NCI-H446 treated with DMSO at 0.1 percent for 48 hours (cell line): ENCODE measurements at regions not wholly inside any gene's neighbourhood (a gene's known extent, or its start where the extent isn't known, plus 50 kb on each side); places are given as distances from the start of the nearest gene placed in this dataset.

Experiments used
- DNase-seq: peaks from one replicate; lab custom pipeline; 2025; lab: John Stamatoyannopoulos, UW

DNA sequence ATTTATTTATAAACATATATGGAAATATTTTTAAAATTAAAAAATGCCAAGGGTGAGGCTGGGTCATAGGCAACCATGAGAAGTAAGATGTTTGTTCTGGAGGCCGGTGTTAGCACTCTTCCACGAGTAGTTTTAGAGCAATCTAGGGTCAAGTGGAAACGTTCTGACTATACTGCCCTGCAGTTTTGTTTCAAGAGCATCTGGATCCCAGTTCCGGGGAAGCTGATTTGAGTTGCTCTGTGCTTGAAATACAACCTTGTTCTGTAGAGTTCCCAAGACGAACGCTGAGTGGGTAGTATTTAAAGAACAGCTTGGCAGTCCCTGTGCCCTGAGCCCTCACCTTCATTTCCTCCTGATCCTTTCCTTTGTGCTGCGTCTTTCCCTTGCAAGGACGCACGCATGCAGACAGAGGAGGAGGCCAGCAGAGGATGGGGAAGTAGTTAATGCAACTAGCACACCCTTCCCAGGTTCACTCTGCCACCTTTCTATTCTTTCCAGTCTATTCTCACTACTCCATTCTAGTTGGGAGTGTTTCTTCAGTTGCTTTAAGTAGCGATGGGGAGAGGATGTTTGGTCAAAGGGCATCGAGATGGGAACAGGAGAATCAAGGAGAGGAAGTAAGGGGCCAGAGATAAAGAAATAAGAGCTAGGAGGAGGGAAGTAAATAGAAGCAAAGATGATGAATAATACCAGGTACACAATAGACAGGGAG, 68.3 kb upstream of the ZSWIM6 start:
- DNase-seq, result no peak

GRCh38 chr5:61264273-61264661, 67.8 kb upstream of the ZSWIM6 start:
- no peak for DNase-seq

DNA sequence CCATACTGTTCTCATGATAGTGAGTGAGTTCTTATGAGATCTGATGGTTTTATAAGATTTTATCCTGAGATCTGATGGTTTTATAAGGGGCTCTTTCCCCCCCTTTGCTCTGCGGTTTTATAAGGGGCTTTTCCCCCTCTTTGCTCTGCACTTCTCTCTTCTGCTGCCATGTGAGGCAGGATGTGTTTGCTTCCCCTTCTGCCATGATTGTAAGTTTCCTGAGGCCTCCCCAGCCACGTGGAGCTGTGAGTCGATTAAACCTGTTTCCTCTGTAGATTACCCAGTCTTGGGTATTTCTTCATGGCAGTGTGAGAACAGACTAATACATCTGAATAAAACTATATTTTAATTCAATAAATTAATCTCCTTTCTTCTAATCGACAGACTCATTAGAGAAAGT, 64.9 kb upstream of the ZSWIM6 start:
- DNase-seq, result no peak

GRCh38 chr5:61268871-61269270, 63.2 kb upstream of the ZSWIM6 start:
- no peak for DNase-seq

DNA sequence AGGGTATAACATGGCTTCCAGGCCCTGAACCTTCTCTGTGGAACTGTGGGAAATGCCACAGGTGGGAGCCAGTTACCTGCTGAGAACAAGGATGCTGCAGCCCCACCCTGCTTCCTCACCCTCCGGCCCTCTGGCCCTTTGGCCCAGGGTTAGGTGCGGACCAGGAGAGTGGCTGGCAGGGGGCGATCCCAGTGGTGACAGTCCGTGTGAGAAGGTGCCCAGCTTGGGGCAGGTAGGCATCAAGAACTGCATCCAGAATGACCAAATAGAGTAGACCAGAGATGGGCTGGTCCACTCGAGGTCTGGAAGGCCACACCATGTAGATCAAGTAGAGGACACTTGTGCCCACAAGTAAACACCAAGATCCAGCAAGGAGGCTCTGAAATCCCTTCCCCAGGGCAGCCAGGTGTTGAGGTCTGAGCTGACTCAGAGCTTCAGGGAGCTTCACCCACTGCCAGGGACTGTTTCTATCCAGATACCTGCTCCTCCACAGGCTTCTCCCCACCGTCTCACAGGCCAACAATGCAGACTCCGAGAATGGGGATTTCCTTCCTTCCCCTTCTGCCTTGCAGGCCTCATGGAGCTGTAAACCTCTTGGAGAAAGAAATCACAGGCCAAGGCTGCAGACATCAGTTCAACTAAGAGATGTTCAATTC, 61.4 kb upstream of the ZSWIM6 start:
- DNase-seq, result no peak

GRCh38 chr5:61272688-61273087, 59.4 kb upstream of the ZSWIM6 start:
- no peak for DNase-seq

DNA sequence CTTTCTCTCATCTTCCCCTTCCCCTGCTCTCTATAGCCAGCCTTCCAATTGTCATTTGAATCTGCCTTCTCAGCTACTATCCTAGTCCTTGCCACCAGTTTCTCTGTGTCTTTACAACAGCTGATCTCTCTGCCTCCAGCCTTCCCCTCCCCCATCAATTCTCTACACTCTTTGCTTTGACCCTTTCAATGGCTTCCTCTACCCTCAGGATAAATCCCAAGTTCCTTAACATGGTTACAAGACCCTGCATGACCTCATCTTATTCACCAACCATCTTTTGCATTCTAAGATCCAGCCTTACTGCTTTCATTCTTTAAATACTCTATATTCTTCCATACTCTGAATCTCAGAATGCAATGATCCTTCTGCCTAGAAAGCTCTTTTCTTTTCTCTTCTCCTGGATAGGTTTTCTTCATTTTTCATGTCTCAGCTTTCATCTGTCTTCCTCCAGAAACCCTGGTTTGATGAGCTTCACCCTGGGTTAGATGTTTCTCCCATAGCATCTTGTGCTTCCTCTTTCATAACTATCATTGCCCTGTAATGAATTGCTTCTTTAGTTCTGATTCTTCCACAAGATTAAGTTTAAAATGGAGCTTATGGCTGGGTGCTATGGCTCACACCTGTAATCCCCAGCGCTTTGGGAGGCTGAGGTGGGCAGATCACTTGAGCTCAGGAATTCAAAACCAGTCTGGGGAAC, 58.6 kb upstream of the ZSWIM6 start:
- no peak for DNase-seq

- no peak for DNase-seq
Observed at GRCh38 chr5:61274511-61274911, 57.5 kb upstream of the ZSWIM6 start.

- DNase-seq, result no peak
Observed at GRCh38 chr5:61275841-61276240, 56.2 kb upstream of the ZSWIM6 start.

GRCh38 chr5:61277190-61277589, 54.9 kb upstream of the ZSWIM6 start:
- no peak for DNase-seq

DNA sequence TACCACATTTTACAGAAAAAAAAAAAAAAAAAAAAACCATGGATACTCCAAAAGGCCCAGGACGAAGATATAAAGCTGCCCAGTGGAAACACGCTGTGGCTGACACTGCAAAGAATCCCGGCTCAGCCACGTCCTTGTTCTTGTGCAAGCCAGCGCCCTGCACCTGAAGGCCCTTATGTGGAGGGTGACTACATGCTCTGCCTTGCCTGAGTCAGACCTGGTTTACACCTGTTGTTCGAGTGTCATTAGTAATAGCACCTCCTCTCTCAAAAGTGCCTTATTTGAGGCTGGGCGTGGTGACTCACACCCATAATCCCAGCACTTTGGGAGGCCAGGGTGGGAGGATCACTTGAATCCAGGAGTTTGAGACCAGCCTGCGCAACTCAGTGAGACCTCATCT, 54.3 kb upstream of the ZSWIM6 start:
- no peak for DNase-seq

GRCh38 chr5:61279725-61280124, 52.3 kb upstream of the ZSWIM6 start:
- DNase-seq, result no peak

- DNase-seq, result peak; percentile 83
Observed at GRCh38 chr5:61280205-61280604, 51.9 kb upstream of the ZSWIM6 start.

DNA sequence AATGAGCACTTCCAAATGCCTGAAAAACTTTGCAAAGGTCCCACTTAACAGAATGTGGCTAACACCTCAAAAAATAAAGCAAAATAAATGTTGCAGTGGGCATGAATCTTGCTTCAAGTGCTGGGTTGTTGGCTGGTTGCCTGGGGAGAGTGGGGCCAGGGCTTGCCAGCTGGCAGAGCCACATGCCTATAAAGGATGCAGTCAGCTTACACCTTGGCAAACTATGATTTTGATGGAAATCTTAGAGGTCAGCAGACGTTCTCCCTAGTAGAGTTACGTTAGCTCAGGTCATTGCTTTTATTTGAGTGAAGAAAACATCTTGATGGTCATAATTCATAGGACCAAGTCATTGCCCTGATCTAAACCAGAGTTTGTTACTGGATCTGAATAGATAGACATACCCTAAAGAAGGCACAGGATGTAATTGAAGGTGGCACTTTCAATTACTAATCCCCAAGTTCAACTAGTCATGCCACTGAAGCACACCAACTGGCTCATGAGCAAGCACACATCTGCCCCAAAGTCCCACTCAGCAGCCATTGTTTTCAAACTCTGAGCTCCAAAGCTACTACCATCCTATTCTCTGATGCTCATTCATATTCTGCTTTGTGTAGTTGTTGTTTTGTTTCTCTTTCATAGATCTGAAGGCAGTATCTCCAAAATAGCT, 51.2 kb upstream of the ZSWIM6 start:
- DNase-seq, result peak; percentile 87

- no peak for DNase-seq
Observed at GRCh38 chr5:61281686-61282085, 50.4 kb upstream of the ZSWIM6 start.
